Upper lobe of left lung (tissue), 6 donors: ENCODE measurements at regions not wholly inside any gene's neighbourhood (a gene's known extent, or its start where the extent isn't known, plus 50 kb on each side); places are given as distances from the start of the nearest gene placed in this dataset.

Source experiments
- ATAC-seq, 2 donors: fragments of 200-7000 bp; cut with Tn5 transposase; one replicate each; pipeline ENCODE4 v1.9.1; 2022; ENCODE audit warnings: mild to moderate bottlenecking in 2 of 2, moderate library complexity in 2 of 2; ENCODE audit not compliant: low FRiP score in 2 of 2
- DNase-seq, 2 donors: peaks; one replicate each; pipeline ENCODE4 v3.0.0-alpha.2; 2019 to 2020
- H3K27ac ChIP-seq, 4 donors: fragments of 200-600 bp; sonication (generic); one replicate each; pipeline ENCODE4 v1.5.1; 2016 to 2019
- H3K27me3 ChIP-seq, 4 donors: fragments of 200-600 bp; sonication (generic); one replicate each; pipeline ENCODE4 v1.5.1; 2017 to 2019
- H3K36me3 ChIP-seq, 4 donors: fragments of 200-600 bp; sonication (generic); one replicate each; pipeline ENCODE4 v1.5.1; 2016 to 2019
- H3K4me1 ChIP-seq, 4 donors: fragments of 200-600 bp; sonication (generic); one replicate each; pipeline ENCODE4 v1.5.1; 2018 to 2019
- H3K4me3 ChIP-seq, 4 donors: fragments of 200-600 bp; sonication (generic); one replicate each; pipeline ENCODE4 v1.5.1; 2017 to 2019; ENCODE audit warnings: mild to moderate bottlenecking in 2 of 4, moderate library complexity in 1 of 4
- H3K9me3 ChIP-seq, 4 donors: fragments of 200-600 bp; sonication (generic); one replicate each; pipeline ENCODE4 v1.5.1; 2018 to 2019
- CTCF ChIP-seq, 6 experiments: fragments of 450-650 bp in 4 of 6; fragments of 200-600 bp in 2 of 6; sonication (generic) in 2 of 6; IDR thresholded peaks; one replicate each; pipeline ENCODE4 v1.5.1; 2016 to 2019; ENCODE audit warnings: antibody characterized with exemption in 6 of 6
- EP300 ChIP-seq, 4 donors: sonication (generic); formaldehyde crosslinking; IDR thresholded peaks; one replicate each; pipeline ENCODE4 v1.5.1; 2017; ENCODE audit warnings: antibody characterized with exemption in 4 of 4, control low read depth in 2 of 4
- POLR2A ChIP-seq, 4 donors: fragments of 450-650 bp; IDR thresholded peaks; one replicate each; pipeline ENCODE4 v1.5.1; 2016 to 2017; ENCODE audit warnings: antibody characterized with exemption in 4 of 4, mild to moderate bottlenecking in 2 of 4
- POLR2AphosphoS5 ChIP-seq, 2 donors: sonication (generic); formaldehyde crosslinking; IDR thresholded peaks; one replicate each; pipeline ENCODE4 v1.5.1; 2017; ENCODE audit warnings: antibody characterized with exemption in 2 of 2
- WGBS, 2 donors: methylation state at CpG; one replicate each; pipeline ENCODE4 v1.1.5; 2017 to 2018; 5-methylcytosine and 5-hydroxymethylcytosine counted together
- donor health status: DM: no; HTN: no; CAD: no; lungs with moderate emphysema.
- donor health status: DM: no; HTN: yes; CAD: no; lungs with severe emphysema.

GRCh38 chr3:63048367-63049326 is 173.4 kb upstream of the CADPS start:
- TF ChIP-seq POLR2A (IDR thresholded peaks at IDR 0.05) (no peak), CTCF (IDR thresholded peaks at IDR 0.05) (no peak), POLR2AphosphoS5 (IDR thresholded peaks at IDR 0.05) (no peak)
- H3K9me3 ChIP-seq: no peaks in the 10 kb centered on the region
- no peaks in the 10 kb centered on the region for H3K36me3 ChIP-seq
- H3K4me1 ChIP-seq: no peaks in the 10 kb centered on the region
- ATAC-seq (peak in 1 of 2 donors; percentile 46), DNase-seq (no peak)
- no peaks in the 10 kb centered on the region for H3K27me3 ChIP-seq
- H3K4me3 ChIP-seq: no peak overlapping the region
- H3K27ac ChIP-seq: no peak overlapping the region
- WGBS, 2 donors: 85 to 86% methylated on average over 2 to 4 of the region's 4 CpGs

GRCh38 chr3:63050548-63051177 is 175.4 kb upstream of the CADPS start:
- Histone ChIP-seq H3K27ac (no peak overlapping the region), H3K4me1 (no peaks in the 10 kb centered on the region), H3K36me3 (no peaks in the 10 kb centered on the region), H3K4me3 (no peak overlapping the region), H3K9me3 (no peaks in the 10 kb centered on the region), H3K27me3 (no peaks in the 10 kb centered on the region)
- no peak for DNase-seq
- ATAC-seq: no peak
- no peak for TF ChIP-seq EP300 (IDR thresholded peaks at IDR 0.05)
- TF ChIP-seq CTCF (IDR thresholded peaks at IDR 0.05): no peak
- TF ChIP-seq POLR2A (IDR thresholded peaks at IDR 0.05): no peak
- no peak for TF ChIP-seq POLR2AphosphoS5 (IDR thresholded peaks at IDR 0.05)
- 71 to 74% methylated on average over 8 of the region's 8 CpGs for WGBS, 2 donors

GRCh38 chr3:63051920-63052319 is 176.7 kb upstream of the CADPS start:
- Histone ChIP-seq H3K27me3 (no peaks in the 10 kb centered on the region), H3K27ac (no peak overlapping the region), H3K4me1 (no peaks in the 10 kb centered on the region), H3K9me3 (no peaks in the 10 kb centered on the region), H3K4me3 (no peak overlapping the region), H3K36me3 (no peaks in the 10 kb centered on the region)
- 36 to 42% methylated on average over 5 of the region's 5 CpGs for WGBS, 2 donors
- ATAC-seq: no peak
- TF ChIP-seq CTCF (IDR thresholded peaks at IDR 0.05): no peak
- TF ChIP-seq EP300 (IDR thresholded peaks at IDR 0.05): no peak
- TF ChIP-seq POLR2A (IDR thresholded peaks at IDR 0.05): no peak
- no peak for TF ChIP-seq POLR2AphosphoS5 (IDR thresholded peaks at IDR 0.05)
- no peak for DNase-seq

- TF ChIP-seq CTCF (IDR thresholded peaks at IDR 0.05): no peak
- no peak for TF ChIP-seq POLR2A (IDR thresholded peaks at IDR 0.05)
- TF ChIP-seq EP300 (IDR thresholded peaks at IDR 0.05): no peak
- no peak overlapping the region for H3K4me3 ChIP-seq
- H3K36me3 ChIP-seq: no peaks in the 10 kb centered on the region
- DNase-seq (no peak), ATAC-seq (no peak)
- 0% methylated on average over 1 of the region's 1 CpG for WGBS, 2 donors
- no peak overlapping the region for H3K27ac ChIP-seq
- no peaks in the 10 kb centered on the region for H3K4me1 ChIP-seq
- no peaks in the 10 kb centered on the region for H3K9me3 ChIP-seq
- no peaks in the 10 kb centered on the region for H3K27me3 ChIP-seq
Measured at GRCh38 chr3:63056932-63057331, 181.7 kb upstream of the CADPS start.
